GM23338 (cell line): ENCODE measurements at regions not wholly inside any gene's neighbourhood (a gene's known extent, or its start where the extent isn't known, plus 50 kb on each side); places are given as distances from the start of the nearest gene placed in this dataset. TPM values are rescaled to one million over a fixed set of nuclear protein-coding genes. Genes with fewer than 3 reads are reported as not detected.
A peak's percentile ranks its signal among the peaks of the same experiment; 100 is the strongest.

ENCODE experiments used
- ATAC-seq: fragments of 200-7000 bp; cut with Tn5 transposase; 3 replicates; pipeline ENCODE4 v1.9.1; 2020
- DNase-seq: peaks from one replicate; pipeline ENCODE4 v3.0.0-alpha.2; 2015; ENCODE audit warnings: low spot score
- H2AFZ ChIP-seq: fragments of 200-600 bp; sonication (generic); 2 replicates; pipeline ENCODE4 v1.8.0; 2016; ENCODE audit warnings: antibody characterized with exemption, mild to moderate bottlenecking, moderate library complexity
- H3F3A ChIP-seq: fragments of 200-600 bp; sonication (generic); replicated peaks from 2 replicates; pipeline ENCODE4 v1.8.0; 2017; ENCODE audit warnings: antibody characterized with exemption, mixed run types, low read depth
- H3K27ac ChIP-seq: fragments of 200-600 bp; sonication (generic); 2 replicates; pipeline ENCODE4 v1.6.1; 2016; ENCODE audit warnings: low read depth
- H3K27me3 ChIP-seq: fragments of 200-600 bp; sonication (generic); 2 replicates; pipeline ENCODE4 v1.8.0; 2016; ENCODE audit warnings: mild to moderate bottlenecking, mixed run types, moderate library complexity; ENCODE audit not compliant: insufficient read depth
- H3K36me3 ChIP-seq: fragments of 200-600 bp; sonication (generic); 2 replicates; pipeline ENCODE4 v1.8.0; 2016; ENCODE audit warnings: mild to moderate bottlenecking; ENCODE audit not compliant: insufficient read depth
- H3K4me1 ChIP-seq: fragments of 200-600 bp; sonication (generic); 2 replicates; pipeline ENCODE4 v1.8.0; 2016; ENCODE audit warnings: mild to moderate bottlenecking, moderate library complexity; ENCODE audit not compliant: insufficient read depth
- H3K4me2 ChIP-seq: fragments of 200-600 bp; sonication (generic); 2 replicates; pipeline ENCODE4 v1.7.1; 2017; ENCODE audit warnings: mixed run types
- H3K4me3 ChIP-seq: fragments of 200-600 bp; sonication (generic); 2 replicates; pipeline ENCODE4 v1.6.1; 2016; ENCODE audit warnings: mixed run types
- H3K79me2 ChIP-seq: fragments of 200-600 bp; sonication (generic); replicated peaks from 2 replicates; pipeline ENCODE4 v1.8.0; 2017; ENCODE audit warnings: mild to moderate bottlenecking; ENCODE audit not compliant: insufficient read depth
- H3K9me2 ChIP-seq: fragments of 200-600 bp; sonication (generic); 2 replicates; pipeline ENCODE4 v1.8.0; 2017; ENCODE audit not compliant: insufficient read depth
- H4K20me1 ChIP-seq: fragments of 200-600 bp; sonication (generic); replicated peaks from 2 replicates; pipeline ENCODE4 v1.8.0; 2017; ENCODE audit warnings: mild to moderate bottlenecking; ENCODE audit not compliant: insufficient read depth
- H3K27ac Mint-ChIP-seq: 2 replicates; pipeline ENCODE4 v1.8.0; 2020; ENCODE audit warnings: inconsistent platforms, mild to moderate bottlenecking, moderate library complexity, mixed read lengths
- H3K27me3 Mint-ChIP-seq: 3 replicates; pipeline ENCODE4 v1.8.0; 2022; ENCODE audit warnings: low read depth, mild to moderate bottlenecking, moderate library complexity, mixed read lengths, inconsistent platforms; ENCODE audit not compliant: insufficient read depth, poor library complexity
- H3K36me3 Mint-ChIP-seq: 3 replicates; pipeline ENCODE4 v1.8.0; 2021; ENCODE audit warnings: low read depth, mild to moderate bottlenecking, inconsistent platforms, moderate library complexity, mixed read lengths
- H3K4me1 Mint-ChIP-seq: 3 replicates; pipeline ENCODE4 v1.8.0; 2020; ENCODE audit warnings: mild to moderate bottlenecking, inconsistent platforms, mixed read lengths
- H3K4me3 Mint-ChIP-seq: 3 replicates; pipeline ENCODE4 v1.8.0; 2021; ENCODE audit warnings: moderate library complexity, mild to moderate bottlenecking, inconsistent platforms, mixed read lengths
- H3K9me3 Mint-ChIP-seq: 3 replicates; pipeline ENCODE4 v1.8.0; 2020; ENCODE audit warnings: moderate library complexity, mild to moderate bottlenecking, inconsistent platforms, mixed read lengths
- NANOG ChIP-seq: IDR thresholded peaks from 2 replicates; pipeline ENCODE4 v1.6.1; 2016; ENCODE audit warnings: antibody characterized with exemption, borderline replicate concordance
- small RNA-seq: library from RNA; depleted of rRNA; stranded (forward); fragments of <200 nt; gene quantifications from one replicate; pipeline ENCODE3, GENCODE V24; 2014; ENCODE audit warnings: low replicate concordance

GRCh38 chr10:20948686-20949327 is 51.7 kb upstream of the NEBL start:
- H2AFZ ChIP-seq = 0 out of 2 replicates have a peak overlapping the region, but pooled peaks have one; percentile 3
- no peaks in the 10 kb centered on the region for H3K27me3 ChIP-seq
- Mint-ChIP-seq H3K4me1 (peaks cover 22% of the 10 kb centered on the region), H3K27me3 (peaks cover 2% of the 10 kb centered on the region), H3K36me3 (peaks cover 7% of the 10 kb centered on the region; the same call in 2 of the 3 replicates), H3K4me3 (no peak overlapping the region), H3K27ac (peak overlapping the region; percentile 90), H3K9me3 (peaks cover 8% of the 10 kb centered on the region; the same call in 2 of the 3 replicates)
- no peaks in the 10 kb centered on the region for H4K20me1 ChIP-seq
- H3K36me3 ChIP-seq = 0 out of 2 replicates have a peak, but pooled peaks cover 1% of the 10 kb centered on the region
- H3K4me3 ChIP-seq = no peak overlapping the region
- 0 out of 2 replicates have a peak overlapping the region, but pooled peaks have one; percentile 3 for H3K4me2 ChIP-seq
- ATAC-seq = no peak
- no peak for TF ChIP-seq NANOG
- H3K9me2 ChIP-seq = no peaks in the 10 kb centered on the region
- H3K79me2 ChIP-seq = no peaks in the 10 kb centered on the region
- DNase-seq = no peak
- no peaks in the 10 kb centered on the region for H3F3A ChIP-seq
- H3K4me1 ChIP-seq = peaks cover 28% of the 10 kb centered on the region
- peak overlapping the region; percentile 8; the same call in 1 of the 2 replicates for H3K27ac ChIP-seq

Small RNAs in the stretch of these regions (small RNA-seq; reads per million reads assigned to genes)
- gene AL158209.2 (not detected), gene RF00017 (not detected), gene RNU6-15P (not detected)
